Heart right ventricle (tissue), 16 donors: ENCODE measurements at regions not wholly inside any gene's neighbourhood (a gene's known extent, or its start where the extent isn't known, plus 50 kb on each side); places are given as distances from the start of the nearest gene placed in this dataset.

Experiments
- ATAC-seq, 8 donors: fragments of 200-7000 bp; cut with Tn5 transposase; one replicate each; pipeline ENCODE4 v1.9.1; 2020; ENCODE audit warnings: mild to moderate bottlenecking in 8 of 8, moderate library complexity in 8 of 8, moderate number of reproducible peaks in 1 of 8
- DNase-seq, 2 donors: peaks; one replicate each; pipeline ENCODE4 v3.0.0-alpha.2; 2020
- H3K27ac ChIP-seq, 10 donors: fragments of 200-600 bp; sonication (generic) in 2 of 10; one replicate each; pipeline versions ENCODE4 v1.5.0 to v1.8.0; 2020 to 2022; ENCODE audit warnings: mild to moderate bottlenecking in 3 of 10
- H3K27me3 ChIP-seq, 7 donors: fragments of 200-600 bp; one replicate each; pipeline ENCODE4 v1.8.0; 2021 to 2022; ENCODE audit warnings: mild to moderate bottlenecking in 2 of 7
- H3K36me3 ChIP-seq, 9 donors: fragments of 200-600 bp; sonication (generic) in 1 of 9; one replicate each; pipeline versions ENCODE4 v1.5.0 to v1.8.0; 2020 to 2022; ENCODE audit warnings: mild to moderate bottlenecking in 2 of 9
- H3K4me1 ChIP-seq, 9 donors: fragments of 200-600 bp; sonication (generic) in 1 of 9; one replicate each; pipeline versions ENCODE4 v1.5.0 to v1.8.0; 2020 to 2022; ENCODE audit warnings: mild to moderate bottlenecking in 4 of 9
- H3K4me3 ChIP-seq, 10 donors: fragments of 200-600 bp; sonication (generic) in 2 of 10; one replicate each; pipeline versions ENCODE4 v1.5.0 to v1.8.0; 2020 to 2022; ENCODE audit warnings: mild to moderate bottlenecking in 7 of 10, moderate library complexity in 2 of 10
- H3K9me3 ChIP-seq, 11 donors: fragments of 200-600 bp in 10 of 11; sonication (generic) in 2 of 11; one replicate each; pipeline versions ENCODE4 v1.5.0 to v1.8.0; 2013 to 2022; ENCODE audit warnings: mild to moderate bottlenecking in 2 of 11, control low read depth in 1 of 11, moderate library complexity in 1 of 11
- WGBS, 2 donors: extraction: QIAGEN DNeasy Blood & Tissue Kit; methylation state at CpG; one replicate each; pipeline ENCODE4 v1.1.7; 2013; ENCODE audit warnings: inconsistent platforms in 1 of 2; 5-methylcytosine and 5-hydroxymethylcytosine counted together
- intact Hi-C, 10 donors: fragments of 100-400 bp; cut with DNase I; formaldehyde crosslinking; loops; one replicate each; pipeline versions ENCODE4 v1.11.1 to v1.14.2; 2022
- TF ChIP-seq, protein P1 (sequence below), 9 donors: fragments of 200-600 bp; sonication (generic) in 2 of 9; IDR thresholded peaks; one replicate each; pipeline versions ENCODE4 v1.5.0 to v1.8.0; 2021 to 2022; ENCODE audit warnings: antibody characterized with exemption in 9 of 9, mild to moderate bottlenecking in 5 of 9, moderate library complexity in 1 of 9
- donor health status: Arrhythmogenic right ventricular cardiomyopathy.
- donor health status: ischemic (EF 13 %, LVEDD 7.1; RV severe dilation, severe dysfunction).
- donor health status: healthy with polysubstance abuse.
- donor health status: DM: no; HTN: yes; CAD: no.
- donor health status: DM: no; HTN: no; CAD: no.
- donor health status: ischemic (EF 25% LVEDD 6.9; RV normal size, moderate dysfunction).
- donor health status: ischemic (EF 25% LVEDD 5.7; RV mildly dilated, moderate dysfunction).
- donor health status: healthy.
- donor health status: DM: yes; HTN: yes; CAD: no.
- donor health status: Ischemic cardiomyopathy.
- donor health status: ischemic (EF 35%, LVEDD 5.7; RV mildly dilated, moderate dysfunction).
- donor health status: nonischemic (EF 11% LVEDD 7.7; RV severe dilation, severe dysfunction).
- donor health status: DM: yes; HTN: yes; CAD: no.
- donor health status: PGD.
- donor health status: ischemic (EF 29% LVEDD 5.4; RV normal size, mild dysfunction).
- donor health status: nonischemic (EF 23%, LVEDD 6.1; RV moderate dilation, normal function).

DNA sequence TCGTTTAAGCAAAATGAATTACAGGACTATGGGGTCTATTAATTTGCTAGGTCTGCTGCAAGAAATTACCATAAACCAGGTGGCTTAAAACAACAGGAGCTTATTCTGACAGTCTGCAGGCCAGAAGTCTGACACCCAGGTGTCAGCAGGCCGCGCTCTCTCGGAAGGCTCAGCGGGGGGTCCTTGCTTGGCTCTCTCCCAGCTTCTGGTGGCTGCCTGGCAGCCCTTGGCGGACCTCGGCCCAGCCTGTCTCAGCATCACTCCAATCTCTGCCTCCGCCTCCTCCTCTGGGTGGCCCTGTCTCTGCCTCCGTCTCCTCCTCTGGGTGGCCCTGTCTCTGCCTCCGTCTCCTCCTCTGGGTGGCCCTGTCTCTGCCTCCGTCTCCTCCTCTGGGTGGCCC is 580.5 kb upstream of the FAT1 start:
- intact Hi-C loops, result no loop called here
- H3K27me3 ChIP-seq, result no peaks in the 10 kb centered on the region
- H3K27ac ChIP-seq, result no peak overlapping the region
- TF ChIP-seq, protein P1, sequence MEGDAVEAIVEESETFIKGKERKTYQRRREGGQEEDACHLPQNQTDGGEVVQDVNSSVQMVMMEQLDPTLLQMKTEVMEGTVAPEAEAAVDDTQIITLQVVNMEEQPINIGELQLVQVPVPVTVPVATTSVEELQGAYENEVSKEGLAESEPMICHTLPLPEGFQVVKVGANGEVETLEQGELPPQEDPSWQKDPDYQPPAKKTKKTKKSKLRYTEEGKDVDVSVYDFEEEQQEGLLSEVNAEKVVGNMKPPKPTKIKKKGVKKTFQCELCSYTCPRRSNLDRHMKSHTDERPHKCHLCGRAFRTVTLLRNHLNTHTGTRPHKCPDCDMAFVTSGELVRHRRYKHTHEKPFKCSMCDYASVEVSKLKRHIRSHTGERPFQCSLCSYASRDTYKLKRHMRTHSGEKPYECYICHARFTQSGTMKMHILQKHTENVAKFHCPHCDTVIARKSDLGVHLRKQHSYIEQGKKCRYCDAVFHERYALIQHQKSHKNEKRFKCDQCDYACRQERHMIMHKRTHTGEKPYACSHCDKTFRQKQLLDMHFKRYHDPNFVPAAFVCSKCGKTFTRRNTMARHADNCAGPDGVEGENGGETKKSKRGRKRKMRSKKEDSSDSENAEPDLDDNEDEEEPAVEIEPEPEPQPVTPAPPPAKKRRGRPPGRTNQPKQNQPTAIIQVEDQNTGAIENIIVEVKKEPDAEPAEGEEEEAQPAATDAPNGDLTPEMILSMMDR (IDR thresholded peaks at IDR 0.05), result no peak
- H3K4me1 ChIP-seq, result no peaks in the 10 kb centered on the region
- WGBS, 2 donors, result 69 to 76% methylated on average over 9 to 10 of the region's 11 CpGs
- H3K4me3 ChIP-seq, result no peak overlapping the region
- peaks cover 0 to 13% (median 0%) of the 10 kb centered on the region in 11 donors for H3K9me3 ChIP-seq
- DNase-seq (no peak), ATAC-seq (no peak)
- no peaks in the 10 kb centered on the region for H3K36me3 ChIP-seq

DNA sequence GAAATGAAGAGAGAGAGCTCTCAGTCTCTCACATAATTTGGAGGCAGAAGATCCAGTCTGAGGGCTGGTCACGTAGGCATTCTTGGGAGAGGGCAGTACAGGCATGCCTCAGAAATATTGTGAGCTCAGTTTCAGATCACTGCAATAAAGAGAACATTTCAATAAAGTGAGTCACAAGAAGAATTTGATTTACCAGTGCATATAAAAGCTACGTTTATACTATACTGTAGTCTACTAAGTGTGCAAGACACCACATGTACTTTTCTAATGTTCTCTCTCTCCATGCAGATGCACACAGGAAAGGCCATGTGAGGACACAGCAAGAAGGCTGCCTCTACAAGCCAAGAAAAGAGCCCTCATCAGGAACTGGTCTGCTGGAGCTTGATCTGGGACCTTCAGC is 583.5 kb upstream of the FAT1 start:
- Histone ChIP-seq H3K4me3 (no peak overlapping the region), H3K27me3 (no peaks in the 10 kb centered on the region), H3K36me3 (no peaks in the 10 kb centered on the region), H3K4me1 (no peaks in the 10 kb centered on the region), H3K9me3 (peaks cover 0 to 7% (median 0%) of the 10 kb centered on the region in 11 donors), H3K27ac (no peak overlapping the region)
- no peak for ATAC-seq
- 77% methylated on average over 2 of the region's 2 CpGs for WGBS, 2 donors
- intact Hi-C loops, result no loop called here
- DNase-seq, result no peak
- TF ChIP-seq, protein P1 (IDR thresholded peaks at IDR 0.05), result no peak

DNA sequence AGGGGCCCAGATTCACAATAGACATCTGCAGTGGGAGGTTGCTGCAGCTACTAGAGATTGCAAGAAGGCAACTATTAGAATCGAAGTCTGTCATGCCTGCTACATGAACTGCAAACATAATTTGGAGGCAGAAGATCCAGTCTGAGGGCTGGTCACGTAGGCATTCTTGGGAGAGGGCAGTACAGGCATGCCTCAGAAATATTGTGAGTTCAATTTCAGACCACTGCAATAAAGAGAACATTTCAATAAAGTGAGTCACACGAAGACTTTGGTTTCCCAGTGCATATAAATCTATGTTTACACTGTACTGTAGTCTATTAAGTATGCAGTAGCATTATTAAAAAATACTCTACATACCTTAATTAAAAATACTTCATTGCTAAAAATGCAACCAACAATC is 585.8 kb upstream of the FAT1 start:
- TF ChIP-seq, protein P1 (IDR thresholded peaks at IDR 0.05), result no peak
- 69 to 72% methylated on average over 3 of the region's 3 CpGs for WGBS, 2 donors

DNA sequence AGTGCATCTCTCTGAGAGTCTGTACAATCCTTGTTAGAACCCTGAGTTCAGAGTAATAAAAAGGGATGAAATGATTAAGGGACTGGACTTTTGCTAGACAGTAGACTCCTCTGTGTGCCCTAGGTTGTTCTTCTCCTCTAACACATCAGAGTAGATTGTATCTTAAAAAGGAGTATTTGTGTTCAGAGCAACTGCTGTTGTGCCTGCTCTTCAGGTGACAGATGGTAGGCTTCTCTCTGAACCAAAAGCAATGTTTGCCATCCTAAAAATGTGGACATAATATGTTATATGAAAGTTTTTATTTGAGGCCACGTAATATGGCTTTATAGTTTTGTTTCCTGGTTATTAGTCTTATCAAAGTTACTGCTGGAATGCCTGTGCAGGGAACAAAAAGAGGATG is 588.6 kb upstream of the FAT1 start:
- TF ChIP-seq, protein P1 (IDR thresholded peaks at IDR 0.05), result no peak
- no peak for ATAC-seq
- no peak overlapping the region for H3K4me3 ChIP-seq
- H3K4me1 ChIP-seq, result no peaks in the 10 kb centered on the region
- no peak for DNase-seq
- intact Hi-C loops, result no loop called here
- H3K9me3 ChIP-seq, result peaks cover 0 to 7% (median 0%) of the 10 kb centered on the region in 11 donors
- H3K36me3 ChIP-seq, result no peaks in the 10 kb centered on the region
- WGBS, 2 donors, result 55 to 60% methylated on average over 1 of the region's 1 CpG
- H3K27me3 ChIP-seq, result no peaks in the 10 kb centered on the region
- H3K27ac ChIP-seq, result no peak overlapping the region

More for the DNA sequence above, 585.8 kb upstream of the FAT1 start:
- Histone ChIP-seq H3K4me1 (no peaks in the 10 kb centered on the region), H3K36me3 (no peaks in the 10 kb centered on the region), H3K27me3 (no peaks in the 10 kb centered on the region), H3K27ac (no peak overlapping the region), H3K9me3 (peaks cover 0 to 7% (median 0%) of the 10 kb centered on the region in 11 donors), H3K4me3 (no peak overlapping the region)
- ATAC-seq (no peak), DNase-seq (no peak)
- intact Hi-C loops, result no loop called here
